WTC11 (cell line): ENCODE measurements at regions not wholly inside any gene's neighbourhood (a gene's known extent, or its start where the extent isn't known, plus 50 kb on each side); places are given as distances from the start of the nearest gene placed in this dataset.
"Not testable (repeated sequence)": the region's sequence is repeated elsewhere in the genome, so short reads cannot be mapped to it uniquely, and the experiment has no call there.

Source experiments
- ATAC-seq: fragments of 200-7000 bp; cut with Tn5 transposase; 2 replicates; pipeline ENCODE4 v1.10.0; 2021; ENCODE audit warnings: mild to moderate bottlenecking, moderate library complexity
- CTCF ChIA-PET: fragments of 300-600 bp; sonication (Branson Sonifier 250); formaldehyde crosslinking; loops from one replicate; lab custom pipeline; 2021; ENCODE audit warnings: antibody characterized with exemption; lab: Charles Lee
- POLR2A ChIA-PET: fragments of 350-600 bp; sonication (Branson Sonifier 250); formaldehyde crosslinking; loops from one replicate; lab custom pipeline; 2021; ENCODE audit warnings: antibody characterized with exemption; lab: Charles Lee
- DNase-seq: peaks from one replicate; pipeline ENCODE4 v3.0.0; 2021; ENCODE audit warnings: low spot score
- H3K27ac Mint-ChIP-seq: 2 replicates; pipeline ENCODE4 v1.8.0; 2021; ENCODE audit warnings: mixed read lengths
- H3K27me3 Mint-ChIP-seq: 2 replicates; pipeline ENCODE4 v1.8.0; 2021; ENCODE audit warnings: low read depth, mild to moderate bottlenecking, moderate library complexity, mixed read lengths
- H3K36me3 Mint-ChIP-seq: 2 replicates; pipeline ENCODE4 v1.8.0; 2021; ENCODE audit warnings: mixed read lengths
- H3K4me1 Mint-ChIP-seq: 2 replicates; pipeline ENCODE4 v1.8.0; 2022; ENCODE audit warnings: mixed read lengths
- H3K4me3 Mint-ChIP-seq: 2 replicates; pipeline ENCODE4 v1.8.0; 2021; ENCODE audit warnings: mild to moderate bottlenecking, moderate library complexity, mixed read lengths
- H3K9me3 Mint-ChIP-seq: 2 replicates; pipeline ENCODE4 v1.8.0; 2021; ENCODE audit warnings: mixed read lengths
- AFF4 ChIP-seq: sonication (generic); formaldehyde crosslinking; IDR thresholded peaks from 2 replicates; pipeline ENCODE4 v1.8.1; 2023; ENCODE audit warnings: mild to moderate bottlenecking, missing genetic modification reagents, borderline replicate concordance
- CREB1 ChIP-seq: sonication (generic); formaldehyde crosslinking; IDR thresholded peaks from 2 replicates; pipeline ENCODE4 v1.8.0; 2023; ENCODE audit warnings: mild to moderate bottlenecking, missing genetic modification reagents
- CREM ChIP-seq: sonication (generic); formaldehyde crosslinking; IDR thresholded peaks from 2 replicates; pipeline ENCODE4 v1.8.1; 2022; ENCODE audit warnings: mild to moderate bottlenecking, missing genetic modification reagents, moderate library complexity
- ESRRA ChIP-seq: sonication (generic); formaldehyde crosslinking; IDR thresholded peaks from 2 replicates; pipeline ENCODE4 v1.8.1; 2022; ENCODE audit warnings: mild to moderate bottlenecking, missing genetic modification reagents, borderline replicate concordance
- ETV6 ChIP-seq: sonication (generic); formaldehyde crosslinking; IDR thresholded peaks from 2 replicates; pipeline ENCODE4 v1.8.1; 2022; ENCODE audit warnings: mild to moderate bottlenecking, missing genetic modification reagents
- FOXP1 ChIP-seq: sonication (generic); formaldehyde crosslinking; IDR thresholded peaks from 2 replicates; pipeline ENCODE4 v1.8.0; 2022; ENCODE audit warnings: missing genetic modification reagents, mild to moderate bottlenecking, moderate library complexity, borderline replicate concordance
- GABPB1 ChIP-seq: sonication (generic); formaldehyde crosslinking; IDR thresholded peaks from 2 replicates; pipeline ENCODE4 v1.8.1; 2023; ENCODE audit warnings: mild to moderate bottlenecking, missing genetic modification reagents
- GTF2I ChIP-seq: fragments of 250-450 bp; sonication (Bioruptor Pico); conservative IDR thresholded peaks from 2 replicates; pipeline ENCODE4 v1.4.0; 2021; ENCODE audit warnings: mild to moderate bottlenecking
- MAX ChIP-seq: sonication (generic); formaldehyde crosslinking; IDR thresholded peaks from 2 replicates; pipeline ENCODE4 v1.8.0; 2022; ENCODE audit warnings: mild to moderate bottlenecking, missing genetic modification reagents
- MXD4 ChIP-seq: fragments of 250-450 bp; sonication (Bioruptor Pico); IDR thresholded peaks from 2 replicates; pipeline ENCODE4 v1.8.0; 2021; ENCODE audit warnings: mild to moderate bottlenecking, moderate library complexity, borderline replicate concordance
- MYBL2 ChIP-seq: sonication (generic); formaldehyde crosslinking; IDR thresholded peaks from 2 replicates; pipeline ENCODE4 v1.8.1; 2023; ENCODE audit warnings: mild to moderate bottlenecking, moderate library complexity, missing genetic modification reagents
- NFYB ChIP-seq: sonication (generic); formaldehyde crosslinking; conservative IDR thresholded peaks from 2 replicates; pipeline ENCODE4 v1.8.0; 2022; ENCODE audit warnings: low read depth, missing genetic modification reagents
- NR1H2 ChIP-seq: sonication (generic); formaldehyde crosslinking; IDR thresholded peaks from 2 replicates; pipeline ENCODE4 v1.9.0; 2021; ENCODE audit warnings: mild to moderate bottlenecking, moderate library complexity, missing genetic modification reagents
- NR3C1 ChIP-seq: sonication (generic); formaldehyde crosslinking; conservative IDR thresholded peaks from 2 replicates; pipeline ENCODE4 v1.8.1; 2023; ENCODE audit warnings: low read depth, mild to moderate bottlenecking, missing genetic modification reagents
- RORB ChIP-seq: fragments of 250-450 bp; sonication (Bioruptor Pico); IDR thresholded peaks from 2 replicates; pipeline ENCODE4 v1.9.0; 2021; ENCODE audit warnings: mild to moderate bottlenecking
- SMAD3 ChIP-seq: sonication (generic); formaldehyde crosslinking; IDR thresholded peaks from 2 replicates; pipeline ENCODE4 v1.8.0; 2022; ENCODE audit warnings: missing genetic modification reagents, mild to moderate bottlenecking, borderline replicate concordance
- SMAD4 ChIP-seq: sonication (generic); formaldehyde crosslinking; IDR thresholded peaks from 2 replicates; pipeline ENCODE4 v1.8.0; 2022; ENCODE audit warnings: mild to moderate bottlenecking, missing genetic modification reagents
- TCF7 ChIP-seq: sonication (generic); formaldehyde crosslinking; IDR thresholded peaks from 2 replicates; pipeline ENCODE4 v1.8.0; 2022; ENCODE audit warnings: mild to moderate bottlenecking, low read depth, missing genetic modification reagents, moderate library complexity
- ZBTB21 ChIP-seq: sonication (generic); formaldehyde crosslinking; IDR thresholded peaks from 2 replicates; pipeline ENCODE4 v1.8.1; 2023; ENCODE audit warnings: mild to moderate bottlenecking, missing genetic modification reagents, borderline replicate concordance
- ZNF232 ChIP-seq: sonication (generic); formaldehyde crosslinking; IDR thresholded peaks from 2 replicates; pipeline ENCODE4 v1.8.0; 2022; ENCODE audit warnings: mild to moderate bottlenecking, missing genetic modification reagents
- ZNF281 ChIP-seq: sonication (generic); formaldehyde crosslinking; IDR thresholded peaks from 2 replicates; pipeline ENCODE4 v1.8.0; 2023; ENCODE audit warnings: mild to moderate bottlenecking, missing genetic modification reagents
- ZNF396 ChIP-seq: fragments of 250-450 bp; sonication (Bioruptor Pico); IDR thresholded peaks from 2 replicates; pipeline ENCODE4 v1.8.0; 2021; ENCODE audit warnings: mild to moderate bottlenecking, moderate library complexity, borderline replicate concordance
- ZNF671 ChIP-seq: fragments of 250-450 bp; sonication (Bioruptor Pico); IDR thresholded peaks from 2 replicates; pipeline ENCODE4 v1.8.0; 2021; ENCODE audit warnings: mild to moderate bottlenecking

GRCh38 chr5:87526131-87526530 is 113.4 kb upstream of the CCNH start (continued):
- TF ChIP-seq GTF2I (CRISPR knock-in tag) = no peak
- no peak for TF ChIP-seq MYBL2 (CRISPR knock-in tag)
- no peak for TF ChIP-seq NFYB (CRISPR knock-in tag)
- TF ChIP-seq MXD4 = no peak
- TF ChIP-seq TCF7 = no peak
- TF ChIP-seq, all 79 proteins: peak for 0

GRCh38 chr5:87524217-87524616 is 111.5 kb upstream of the CCNH start:
- POLR2A ChIA-PET = no interaction called here
- ATAC-seq = no peak

GRCh38 chr5:87511778-87512177 is 99.0 kb upstream of the CCNH start:
- DNase-seq, H3K27me3 Mint-ChIP-seq, H3K4me3 Mint-ChIP-seq, H3K4me1 Mint-ChIP-seq, H3K27ac Mint-ChIP-seq, ATAC-seq, CTCF ChIA-PET, POLR2A ChIA-PET: not testable (repeated sequence)
- H3K9me3 Mint-ChIP-seq = peaks cover 39% of the 10 kb centered on the region
- H3K36me3 Mint-ChIP-seq = peaks cover 13% of the 10 kb centered on the region

More at GRCh38 chr5:87524217-87524616, 111.5 kb upstream of the CCNH start:
- peaks cover 8% of the 10 kb centered on the region; the same call in 1 of the 2 replicates for H3K36me3 Mint-ChIP-seq
- H3K4me1 Mint-ChIP-seq = no peaks in the 10 kb centered on the region
- CTCF ChIA-PET = no interaction called here
- TF ChIP-seq RORB (CRISPR knock-in tag) = no peak
- no peak for TF ChIP-seq CREM (CRISPR knock-in tag)
- TF ChIP-seq ZNF396 (CRISPR knock-in tag) = no peak
- TF ChIP-seq CREB1 (CRISPR knock-in tag) = no peak
- TF ChIP-seq MAX = no peak
- no peak for TF ChIP-seq ZBTB21 (CRISPR knock-in tag)
- no peak for TF ChIP-seq SMAD4 (CRISPR knock-in tag)
- TF ChIP-seq ZNF281 (CRISPR knock-in tag) = no peak
- TF ChIP-seq ETV6 (CRISPR knock-in tag) = no peak
- no peak for TF ChIP-seq ESRRA (CRISPR knock-in tag)
- TF ChIP-seq ZNF671 (CRISPR knock-in tag) = no peak
- TF ChIP-seq GABPB1 (CRISPR knock-in tag) = no peak
- no peak for TF ChIP-seq ZNF232
- no peak for TF ChIP-seq SMAD3 (CRISPR knock-in tag)
- TF ChIP-seq FOXP1 (CRISPR knock-in tag) = no peak
- TF ChIP-seq NR3C1 (CRISPR knock-in tag) = no peak
- no peak for TF ChIP-seq NR1H2 (CRISPR knock-in tag)
- no peak for TF ChIP-seq AFF4 (CRISPR knock-in tag)
- DNase-seq = no peak
- H3K27ac Mint-ChIP-seq = no peak overlapping the region
- no peaks in the 10 kb centered on the region for H3K27me3 Mint-ChIP-seq
- no peak overlapping the region for H3K4me3 Mint-ChIP-seq
- peaks cover 26% of the 10 kb centered on the region for H3K9me3 Mint-ChIP-seq
